HCT116 (cell line): ENCODE measurements at regions not wholly inside any gene's neighbourhood (a gene's known extent, or its start where the extent isn't known, plus 50 kb on each side); places are given as distances from the start of the nearest gene placed in this dataset.

Experiments
- CBX3 ChIP-seq: IDR thresholded peaks from 2 replicates; pipeline ENCODE4 v1.6.1; 2012; ENCODE audit warnings: low read depth
- CEBPB ChIP-seq: IDR thresholded peaks from 2 replicates; pipeline ENCODE4 v1.6.1; 2012; ENCODE audit warnings: low read depth
- EZH2 ChIP-seq: fragments of 200-600 bp; sonication (generic); IDR thresholded peaks from 2 replicates; pipeline ENCODE4 v1.6.1; 2017; ENCODE audit warnings: antibody characterized with exemption, mixed run types
- EZH2phosphoT487 ChIP-seq: fragments of 200-600 bp; IDR thresholded peaks from 2 replicates; pipeline ENCODE4 v1.6.1; 2018; ENCODE audit warnings: antibody characterized with exemption, borderline replicate concordance
- POLR2A ChIP-seq: IDR thresholded peaks from 2 replicates; pipeline ENCODE4 v1.7.0; 2011; ENCODE audit warnings: borderline replicate concordance; ENCODE audit not compliant: insufficient read depth, insufficient read length; ENCODE audit errors: extremely low read depth
- POLR2AphosphoS5 ChIP-seq: IDR thresholded peaks from 2 replicates; pipeline ENCODE4 v1.6.1; 2011; ENCODE audit warnings: mild to moderate bottlenecking, low read depth, low read length, moderate library complexity
- RAD21 ChIP-seq: IDR thresholded peaks from 2 replicates; pipeline ENCODE4 v1.6.1; 2012; ENCODE audit warnings: low read depth, mild to moderate bottlenecking
- SRF ChIP-seq: IDR thresholded peaks from 2 replicates; pipeline ENCODE4 v1.6.1; 2012; ENCODE audit warnings: low read depth
- ZFX ChIP-seq: fragments of 450-650 bp; IDR thresholded peaks from 2 replicates; pipeline ENCODE4 v1.6.1; 2017
- ZNF274 ChIP-seq: fragments of 200-500 bp; sonication (Bioruptor generic); IDR thresholded peaks from 2 replicates; pipeline ENCODE4 v1.6.1; 2014; ENCODE audit warnings: mild to moderate bottlenecking, low read depth, low read length, inconsistent platforms
- TF ChIP-seq, protein P1 (sequence below), 3 experiments: fragments of 200-600 bp in 1 of 3; sonication (generic) in 1 of 3; IDR thresholded peaks in 2 of 3; conservative IDR thresholded peaks in 1 of 3; 2 replicates each; pipeline ENCODE4 v1.5.1; 2012 to 2017; ENCODE audit warnings: low read depth in 2 of 3, low read length in 2 of 3, antibody characterized with exemption in 1 of 3, borderline replicate concordance in 1 of 3, control low read depth in 1 of 3, mild to moderate bottlenecking in 1 of 3, mixed read lengths in 1 of 3, mixed run types in 1 of 3, moderate library complexity in 1 of 3; ENCODE audit not compliant: insufficient read depth in 1 of 3
- TF ChIP-seq, protein P2 (sequence below): IDR thresholded peaks from 2 replicates; pipeline ENCODE4 v1.6.1; 2012
- TF ChIP-seq, protein P3 (sequence below): IDR thresholded peaks from 2 replicates; pipeline ENCODE4 v1.6.1; 2011; ENCODE audit warnings: mild to moderate bottlenecking, low read length, moderate library complexity; ENCODE audit not compliant: insufficient replicate concordance; ENCODE audit errors: extremely low read depth

DNA sequence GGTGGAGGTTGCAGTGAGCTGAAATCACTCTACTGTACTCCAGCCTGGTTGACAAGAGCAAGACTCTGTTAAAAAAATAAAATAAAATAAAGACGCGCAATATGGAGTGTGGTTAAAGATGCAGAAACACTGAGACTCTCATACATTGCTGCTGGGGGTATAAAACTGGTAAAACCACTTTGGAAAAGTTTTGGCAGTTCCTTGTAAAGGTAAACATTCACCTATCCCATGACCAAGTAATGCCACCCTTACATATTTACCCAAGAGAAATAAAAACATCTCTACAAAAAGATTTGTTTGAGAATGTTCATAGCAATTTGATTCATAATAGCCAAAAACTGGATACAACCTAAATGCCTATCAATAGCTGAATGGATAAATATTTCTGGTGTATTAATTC is 398.5 kb downstream of the PDCD6IP start:
- TF ChIP-seq, protein P1, sequence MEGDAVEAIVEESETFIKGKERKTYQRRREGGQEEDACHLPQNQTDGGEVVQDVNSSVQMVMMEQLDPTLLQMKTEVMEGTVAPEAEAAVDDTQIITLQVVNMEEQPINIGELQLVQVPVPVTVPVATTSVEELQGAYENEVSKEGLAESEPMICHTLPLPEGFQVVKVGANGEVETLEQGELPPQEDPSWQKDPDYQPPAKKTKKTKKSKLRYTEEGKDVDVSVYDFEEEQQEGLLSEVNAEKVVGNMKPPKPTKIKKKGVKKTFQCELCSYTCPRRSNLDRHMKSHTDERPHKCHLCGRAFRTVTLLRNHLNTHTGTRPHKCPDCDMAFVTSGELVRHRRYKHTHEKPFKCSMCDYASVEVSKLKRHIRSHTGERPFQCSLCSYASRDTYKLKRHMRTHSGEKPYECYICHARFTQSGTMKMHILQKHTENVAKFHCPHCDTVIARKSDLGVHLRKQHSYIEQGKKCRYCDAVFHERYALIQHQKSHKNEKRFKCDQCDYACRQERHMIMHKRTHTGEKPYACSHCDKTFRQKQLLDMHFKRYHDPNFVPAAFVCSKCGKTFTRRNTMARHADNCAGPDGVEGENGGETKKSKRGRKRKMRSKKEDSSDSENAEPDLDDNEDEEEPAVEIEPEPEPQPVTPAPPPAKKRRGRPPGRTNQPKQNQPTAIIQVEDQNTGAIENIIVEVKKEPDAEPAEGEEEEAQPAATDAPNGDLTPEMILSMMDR (IDR thresholded peaks at IDR 0.05 in 2 of 3, conservative IDR thresholded peaks at IDR 0.05 in 1 of 3; ENCODE audit: borderline replicate concordance in 1 of 3, insufficient read depth in 1 of 3, low read depth in 2 of 3, low read length in 2 of 3) = no peak
- TF ChIP-seq SRF (no peak), POLR2A (no peak), CEBPB (no peak), EZH2phosphoT487 (no peak), ZFX (no peak), RAD21 (no peak), CBX3 (no peak), ZNF274 (no peak), EZH2 (no peak), POLR2AphosphoS5 (no peak)
- TF ChIP-seq, protein P2, sequence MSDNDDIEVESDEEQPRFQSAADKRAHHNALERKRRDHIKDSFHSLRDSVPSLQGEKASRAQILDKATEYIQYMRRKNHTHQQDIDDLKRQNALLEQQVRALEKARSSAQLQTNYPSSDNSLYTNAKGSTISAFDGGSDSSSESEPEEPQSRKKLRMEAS = no peak
- TF ChIP-seq, protein P3, sequence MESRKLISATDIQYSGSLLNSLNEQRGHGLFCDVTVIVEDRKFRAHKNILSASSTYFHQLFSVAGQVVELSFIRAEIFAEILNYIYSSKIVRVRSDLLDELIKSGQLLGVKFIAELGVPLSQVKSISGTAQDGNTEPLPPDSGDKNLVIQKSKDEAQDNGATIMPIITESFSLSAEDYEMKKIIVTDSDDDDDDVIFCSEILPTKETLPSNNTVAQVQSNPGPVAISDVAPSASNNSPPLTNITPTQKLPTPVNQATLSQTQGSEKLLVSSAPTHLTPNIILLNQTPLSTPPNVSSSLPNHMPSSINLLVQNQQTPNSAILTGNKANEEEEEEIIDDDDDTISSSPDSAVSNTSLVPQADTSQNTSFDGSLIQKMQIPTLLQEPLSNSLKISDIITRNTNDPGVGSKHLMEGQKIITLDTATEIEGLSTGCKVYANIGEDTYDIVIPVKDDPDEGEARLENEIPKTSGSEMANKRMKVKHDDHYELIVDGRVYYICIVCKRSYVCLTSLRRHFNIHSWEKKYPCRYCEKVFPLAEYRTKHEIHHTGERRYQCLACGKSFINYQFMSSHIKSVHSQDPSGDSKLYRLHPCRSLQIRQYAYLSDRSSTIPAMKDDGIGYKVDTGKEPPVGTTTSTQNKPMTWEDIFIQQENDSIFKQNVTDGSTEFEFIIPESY = no peak
